H9 (cell line): ENCODE measurements at regions not wholly inside any gene's neighbourhood (a gene's known extent, or its start where the extent isn't known, plus 50 kb on each side); places are given as distances from the start of the nearest gene placed in this dataset.
A peak's percentile ranks its signal among the peaks of the same experiment; 100 is the strongest.

ENCODE experiments used
- DNase-seq: peaks from one replicate; pipeline ENCODE4 v3.0.0-alpha.2; 2017
- H2AFZ ChIP-seq: one replicate; pipeline ENCODE4 v1.6.1; 2013; ENCODE audit warnings: mild to moderate bottlenecking, low read length, control low read depth, moderate library complexity
- H2AK5ac ChIP-seq: 2 replicates; pipeline ENCODE4 v1.6.1; 2013; ENCODE audit warnings: low read length, control low read depth, mixed read lengths; ENCODE audit not compliant: insufficient read length
- H2BK120ac ChIP-seq: one replicate; pipeline ENCODE4 v1.6.1; 2013; ENCODE audit warnings: low read depth, mild to moderate bottlenecking, low read length, control low read depth, inconsistent platforms; ENCODE audit not compliant: poor library complexity, severe bottlenecking
- H2BK12ac ChIP-seq: 2 replicates; pipeline ENCODE4 v1.6.1; 2013; ENCODE audit warnings: low read length, control low read depth, mixed read lengths, low read depth; ENCODE audit not compliant: insufficient read length
- H2BK15ac ChIP-seq: 2 replicates; pipeline ENCODE4 v1.6.1; 2013; ENCODE audit warnings: low read depth, low read length, control low read depth
- H2BK20ac ChIP-seq: one replicate; pipeline ENCODE4 v1.6.1; 2013; ENCODE audit warnings: low read depth, mild to moderate bottlenecking, low read length, control low read depth, inconsistent platforms; ENCODE audit not compliant: poor library complexity, severe bottlenecking
- H2BK5ac ChIP-seq: 2 replicates; pipeline ENCODE4 v1.6.1; 2013; ENCODE audit warnings: low read length, control low read depth, mixed read lengths; ENCODE audit not compliant: insufficient read length
- H3K14ac ChIP-seq: 2 replicates; pipeline ENCODE4 v1.6.1; 2013; ENCODE audit warnings: low read length, control low read depth; ENCODE audit not compliant: insufficient read depth
- H3K18ac ChIP-seq: 2 replicates; pipeline ENCODE4 v1.6.1; 2013; ENCODE audit warnings: low read depth, mild to moderate bottlenecking, mixed read lengths, low read length, control low read depth; ENCODE audit not compliant: insufficient read length
- H3K23ac ChIP-seq: 2 replicates; pipeline ENCODE4 v1.6.1; 2013; ENCODE audit warnings: low read length, control low read depth, mixed read lengths, low read depth; ENCODE audit not compliant: insufficient read length
- H3K23me2 ChIP-seq: 2 replicates; pipeline ENCODE4 v1.6.1; 2013; ENCODE audit warnings: low read depth, mild to moderate bottlenecking, mixed read lengths, low read length, control low read depth; ENCODE audit not compliant: insufficient read length, poor library complexity, severe bottlenecking
- H3K27ac ChIP-seq: 2 replicates; pipeline ENCODE4 v1.5.1; 2013; ENCODE audit warnings: low read length, control low read depth, mixed read lengths, low read depth; ENCODE audit not compliant: insufficient read length
- H3K27me3 ChIP-seq: 2 replicates; pipeline ENCODE4 v1.6.1; 2013; ENCODE audit warnings: low read length, control low read depth, inconsistent platforms; ENCODE audit not compliant: insufficient read depth
- H3K4ac ChIP-seq: 2 replicates; pipeline ENCODE4 v1.6.1; 2013; ENCODE audit warnings: low read depth, mild to moderate bottlenecking, control low read depth, inconsistent platforms, low read length, moderate library complexity
- H3K4me1 ChIP-seq: 2 replicates; pipeline ENCODE4 v1.6.1; 2013; ENCODE audit warnings: low read length, control low read depth, inconsistent platforms; ENCODE audit not compliant: insufficient read depth
- H3K4me2 ChIP-seq: 2 replicates; pipeline ENCODE4 v1.6.1; 2013; ENCODE audit warnings: low read length, control low read depth, mixed read lengths; ENCODE audit not compliant: insufficient read length, insufficient read depth
- H3K56ac ChIP-seq: 2 replicates; pipeline ENCODE4 v1.6.1; 2013; ENCODE audit warnings: low read depth, mild to moderate bottlenecking, mixed read lengths, low read length, control low read depth; ENCODE audit not compliant: insufficient read length
- H3K79me1 ChIP-seq: 2 replicates; pipeline ENCODE4 v1.6.1; 2013; ENCODE audit warnings: low read depth, mild to moderate bottlenecking, moderate library complexity, low read length, control low read depth, inconsistent platforms; ENCODE audit not compliant: insufficient read depth, poor library complexity, severe bottlenecking
- H3K79me2 ChIP-seq: 2 replicates; pipeline ENCODE4 v1.6.1; 2013; ENCODE audit warnings: low read length, control low read depth, inconsistent platforms; ENCODE audit not compliant: insufficient read depth
- H3K9ac ChIP-seq: 2 replicates; pipeline ENCODE4 v1.6.1; 2013; ENCODE audit warnings: low read length, control low read depth, mixed read lengths; ENCODE audit not compliant: insufficient read length; ENCODE audit errors: extremely low read depth
- H3K9me3 ChIP-seq: one replicate; pipeline ENCODE4 v1.6.1; 2013; ENCODE audit warnings: low read depth, low read length, inconsistent platforms; ENCODE audit not compliant: control insufficient read depth
- H3T11ph ChIP-seq: one replicate; pipeline ENCODE4 v1.6.1; 2013; ENCODE audit warnings: mild to moderate bottlenecking, low read length, control low read depth, inconsistent platforms
- H4K20me1 ChIP-seq: one replicate; pipeline ENCODE4 v1.6.1; 2013; ENCODE audit not compliant: control insufficient read depth, insufficient read length, insufficient read depth
- H4K5ac ChIP-seq: 2 replicates; pipeline ENCODE4 v1.6.1; 2013; ENCODE audit warnings: low read depth, mild to moderate bottlenecking, mixed read lengths, low read length, control low read depth; ENCODE audit not compliant: insufficient read length
- H4K8ac ChIP-seq: replicated peaks from 2 replicates; pipeline ENCODE4 v1.6.1; 2013; ENCODE audit warnings: low read length, control low read depth, mixed read lengths, low read depth; ENCODE audit not compliant: insufficient read length
- H4K91ac ChIP-seq: 2 replicates; pipeline ENCODE4 v1.6.1; 2013; ENCODE audit warnings: low read depth, mild to moderate bottlenecking, moderate library complexity, mixed read lengths, low read length, control low read depth; ENCODE audit not compliant: insufficient read length
- H3K27ac Mint-ChIP-seq, 3 experiments: 2 replicates in 2 of 3; 3 replicates in 1 of 3; pipeline ENCODE4 v1.8.0; 2020 to 2021; ENCODE audit warnings: mixed read lengths in 3 of 3, mild to moderate bottlenecking in 1 of 3, moderate library complexity in 1 of 3
- H3K27me3 Mint-ChIP-seq: 2 replicates; pipeline ENCODE4 v1.8.0; 2021; ENCODE audit warnings: low read depth, mild to moderate bottlenecking, moderate library complexity, mixed read lengths
- H3K36me3 Mint-ChIP-seq, 3 experiments: 2 replicates in 2 of 3; 3 replicates in 1 of 3; pipeline ENCODE4 v1.8.0; 2020 to 2021; ENCODE audit warnings: low read depth in 3 of 3, mixed read lengths in 3 of 3; ENCODE audit not compliant: insufficient read depth in 1 of 3
- H3K4me1 Mint-ChIP-seq, 2 experiments: 2 replicates each; pipeline ENCODE4 v1.8.0; 2020; ENCODE audit warnings: mixed read lengths in 2 of 2
- H3K4me3 Mint-ChIP-seq, 2 experiments: 2 replicates in 1 of 2; 3 replicates in 1 of 2; pipeline ENCODE4 v1.8.0; 2020 to 2021; ENCODE audit warnings: mild to moderate bottlenecking in 2 of 2, mixed read lengths in 2 of 2, moderate library complexity in 1 of 2
- H3K9me3 Mint-ChIP-seq, 2 experiments: 2 replicates in 1 of 2; 3 replicates in 1 of 2; pipeline ENCODE4 v1.8.0; 2020; ENCODE audit warnings: mild to moderate bottlenecking in 2 of 2, mixed read lengths in 2 of 2, moderate library complexity in 1 of 2
- CTCF ChIP-seq: fragments of 200-600 bp; sonication (generic); conservative IDR thresholded peaks from 3 replicates; pipeline ENCODE4 v1.8.0; 2021; ENCODE audit warnings: antibody characterized with exemption, mild to moderate bottlenecking
- WGBS: extraction: QIAGEN DNeasy Blood & Tissue Kit; methylation state at CpG from one replicate; pipeline ENCODE4 v1.1.7; 2013; ENCODE audit warnings: missing lambda C conversion rate, low lambda C conversion rate, mixed read lengths; ENCODE audit not compliant: insufficient read length; ENCODE audit errors: extremely low coverage; 5-methylcytosine and 5-hydroxymethylcytosine counted together

- H2BK5ac ChIP-seq = no peak overlapping the region
- Mint-ChIP-seq H3K4me3 (no peak overlapping the region), H3K27ac (peak overlapping the region in 1 of 3 experiments; percentile 74; a peak in 2 of 7 replicates), H3K9me3 (peaks cover 0 to 9% of the 10 kb centered on the region in 2 experiments; a peak in 3 of 5 replicates), H3K27me3 (peaks cover 14% of the 10 kb centered on the region), H3K4me1 (peaks cover 2% of the 10 kb centered on the region in 2 experiments; a peak in 3 of 4 replicates), H3K36me3 (no peaks in the 10 kb centered on the region; a peak in 1 of 7 replicates)
- H3K4me1 ChIP-seq = no peaks in the 10 kb centered on the region
- no peak overlapping the region for H2BK20ac ChIP-seq
- DNase-seq = peak; percentile 85
- H3K56ac ChIP-seq = no peak overlapping the region
- H3K4me2 ChIP-seq = no peak overlapping the region
- H3K14ac ChIP-seq = no peak overlapping the region
- H2BK120ac ChIP-seq = no peak overlapping the region
- no peaks in the 10 kb centered on the region for H3K79me2 ChIP-seq
- no peak overlapping the region for H3K23ac ChIP-seq
- no CpG with 5 or more reads among the region's 2 CpGs for WGBS
- no peaks in the 10 kb centered on the region for H4K20me1 ChIP-seq
- H2AK5ac ChIP-seq = no peak overlapping the region
- no peak overlapping the region for H2BK15ac ChIP-seq
- peak overlapping the region; percentile 49 for H3K18ac ChIP-seq
- no peak overlapping the region for H3K9ac ChIP-seq
- H3K4ac ChIP-seq = no peak overlapping the region
- no peaks in the 10 kb centered on the region for H3K27me3 ChIP-seq
- H2AFZ ChIP-seq = no peak overlapping the region
- no peak overlapping the region for H4K8ac ChIP-seq
- no peaks in the 10 kb centered on the region for H3K23me2 ChIP-seq
- no peak overlapping the region for H2BK12ac ChIP-seq
- no peak overlapping the region for H3K27ac ChIP-seq
- TF ChIP-seq CTCF = no peak
- no peaks in the 10 kb centered on the region for H3K9me3 ChIP-seq
- H4K5ac ChIP-seq = no peak overlapping the region
- H3K79me1 ChIP-seq = no peaks in the 10 kb centered on the region
- no peak overlapping the region for H3T11ph ChIP-seq
- H4K91ac ChIP-seq = no peak overlapping the region
Measured at GRCh38 chr16:86975445-86975844, 341.7 kb downstream of the C16orf95 start.
